NCI-H526 treated with DMSO at 0.1 percent for 48 hours (cell line): ENCODE measurements at regions not wholly inside any gene's neighbourhood (a gene's known extent, or its start where the extent isn't known, plus 50 kb on each side); places are given as distances from the start of the nearest gene placed in this dataset.
A peak's percentile ranks its signal among the peaks of the same experiment; 100 is the strongest.
"Not testable (repeated sequence)": the region's sequence is repeated elsewhere in the genome, so short reads cannot be mapped to it uniquely, and the experiment has no call there.

Experiments used
- DNase-seq: peaks from one replicate; lab custom pipeline; 2025; lab: John Stamatoyannopoulos, UW

DNA sequence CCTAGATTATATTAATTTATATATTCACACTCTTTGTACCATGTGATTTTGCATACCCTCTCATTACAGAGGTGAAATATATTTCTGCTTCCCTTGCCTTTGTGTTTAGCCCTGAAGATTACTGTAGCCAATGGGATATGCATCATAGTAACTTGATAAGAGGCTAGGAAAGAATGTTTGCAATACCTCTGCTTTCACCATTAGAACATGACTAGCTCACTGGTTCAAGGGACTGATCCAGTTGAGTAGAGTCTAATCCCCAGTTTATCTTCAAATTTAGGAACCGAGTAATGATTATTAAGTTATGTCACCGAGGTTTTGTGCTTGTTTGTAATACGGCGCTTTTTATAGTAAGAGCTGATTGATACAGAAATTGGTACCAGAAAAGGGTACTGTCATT is 552.6 kb upstream of the GJE1 start:
- no peak for DNase-seq

DNA sequence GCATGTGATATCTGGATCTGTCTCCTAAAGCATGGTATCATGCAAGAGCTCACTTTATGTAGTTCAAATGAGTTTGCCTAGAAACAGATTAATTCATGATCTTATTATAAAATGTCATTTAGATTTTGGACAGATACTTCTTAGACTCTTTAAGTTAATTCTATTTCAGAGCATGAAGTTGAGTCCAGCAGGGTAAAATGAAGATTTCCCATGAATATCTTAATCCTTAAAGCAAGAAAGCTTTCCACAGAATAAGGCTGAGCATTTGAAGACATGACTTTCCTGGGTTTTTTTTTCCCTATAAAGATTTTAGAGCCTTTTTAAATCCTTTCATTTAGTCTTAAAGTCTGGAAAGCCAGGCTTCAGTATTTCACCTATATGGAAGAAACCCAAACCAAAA is 556.0 kb upstream of the GJE1 start:
- DNase-seq = no peak

DNA sequence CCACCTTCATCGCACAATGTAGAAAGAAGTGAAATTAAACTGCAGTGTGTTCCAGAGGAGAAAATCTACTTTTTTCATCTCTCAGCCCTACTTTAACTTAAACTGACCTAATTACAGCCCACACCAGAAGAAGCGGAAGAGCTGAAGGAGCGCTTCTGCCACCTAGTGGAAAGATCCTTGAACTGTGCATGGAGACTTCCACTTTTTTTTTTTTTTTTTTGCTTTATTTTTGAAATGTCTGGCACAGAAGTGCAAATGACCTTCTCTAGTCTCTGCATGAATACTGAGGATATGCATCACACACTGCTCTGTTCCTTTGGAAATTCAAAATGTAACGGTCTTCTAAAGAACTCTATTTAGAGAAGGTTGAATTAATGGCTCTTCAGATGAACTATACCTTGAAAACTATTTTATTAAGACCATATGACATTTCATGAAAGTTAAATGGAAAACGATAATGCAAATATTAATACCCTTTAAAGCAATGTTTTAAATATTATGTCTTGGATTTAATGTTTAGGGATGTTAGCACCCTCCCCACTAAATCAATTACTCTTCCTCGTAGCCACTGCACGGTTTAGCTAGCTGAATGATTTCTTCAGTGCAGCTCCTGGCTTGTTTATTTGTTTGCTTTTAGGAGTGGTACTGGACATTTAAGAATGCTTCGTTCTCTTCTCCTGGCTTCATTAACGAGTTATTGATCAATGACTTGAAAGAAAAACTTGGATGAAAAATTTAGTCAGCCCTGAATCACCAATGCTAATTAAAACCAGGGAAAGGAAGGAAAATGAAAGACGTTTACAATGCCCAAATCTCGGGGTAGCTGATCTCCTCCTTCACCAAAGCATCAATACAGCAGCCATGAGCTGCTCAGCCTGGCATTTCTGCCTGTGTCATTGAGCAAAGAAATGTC is 569.6 kb upstream of the GJE1 start:
- peak; percentile 22 for DNase-seq

DNA sequence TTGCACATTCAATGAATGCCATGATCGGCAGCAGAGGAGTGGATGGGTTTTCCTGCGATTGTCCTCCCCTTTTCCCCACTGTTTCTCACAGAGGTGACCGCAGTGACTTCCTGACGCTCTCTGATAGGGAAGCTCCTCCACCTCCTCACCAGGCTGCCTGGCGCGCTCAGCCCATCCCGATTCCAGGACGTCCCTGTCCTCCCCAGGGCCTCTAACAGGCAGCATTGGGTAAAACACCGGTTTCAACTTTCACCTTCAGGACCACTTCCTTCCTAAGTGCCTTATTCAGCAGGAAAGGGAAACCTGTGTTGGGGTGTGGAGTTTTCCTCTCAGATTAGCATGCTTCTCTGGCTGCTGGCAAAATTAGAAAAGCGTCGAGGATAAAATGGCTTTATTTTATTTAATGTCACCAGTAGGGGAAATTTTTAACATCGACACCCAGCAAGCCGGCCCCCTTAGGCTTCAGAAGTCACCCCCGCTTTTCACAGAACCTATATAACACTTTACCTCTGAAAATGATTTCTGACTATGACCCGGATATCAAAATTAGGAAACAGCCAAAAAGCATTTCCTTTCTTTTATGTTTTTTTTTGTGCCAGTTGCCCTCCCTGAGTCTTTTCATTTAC is 570.4 kb upstream of the GJE1 start:
- DNase-seq = no peak

DNA sequence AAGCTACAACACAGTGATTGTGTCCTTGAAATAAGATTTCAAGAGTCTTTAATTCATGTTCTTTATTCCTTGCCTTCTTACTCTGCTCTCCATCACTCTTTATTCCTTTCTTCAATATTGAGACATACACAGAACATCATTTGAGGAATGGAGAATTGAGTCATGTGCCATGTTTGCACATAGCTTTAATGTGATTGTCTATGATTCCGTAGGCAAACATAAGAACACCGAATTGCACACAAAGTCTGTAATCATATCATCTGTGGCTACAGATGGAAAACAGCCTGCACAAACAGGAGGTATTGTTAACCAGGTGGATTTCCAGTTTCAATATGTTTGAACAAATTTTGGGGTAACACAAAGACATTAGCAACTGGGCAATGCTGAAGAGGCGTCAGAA is 571.6 kb upstream of the GJE1 start:
- no peak for DNase-seq

DNA sequence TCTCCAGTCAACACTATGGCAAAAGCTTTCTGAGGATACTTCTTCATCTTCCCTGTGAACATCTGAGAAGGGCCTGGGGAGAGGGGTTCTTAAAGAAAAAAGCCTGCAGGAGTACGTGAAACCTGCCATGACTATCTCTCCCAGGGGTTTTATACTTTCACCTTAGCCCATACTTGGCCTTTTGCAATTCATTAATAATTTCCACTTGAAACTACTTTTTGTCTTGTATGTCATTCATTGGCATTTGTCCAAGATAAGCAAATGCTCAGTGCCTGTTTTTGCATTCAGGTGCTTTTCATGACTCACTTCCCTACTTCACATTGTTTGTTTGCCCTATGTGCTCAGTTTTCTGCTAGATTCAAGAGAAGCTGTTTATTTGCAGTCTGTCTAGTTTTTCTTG is 580.3 kb upstream of the GJE1 start:
- peak; percentile 87 for DNase-seq

DNA sequence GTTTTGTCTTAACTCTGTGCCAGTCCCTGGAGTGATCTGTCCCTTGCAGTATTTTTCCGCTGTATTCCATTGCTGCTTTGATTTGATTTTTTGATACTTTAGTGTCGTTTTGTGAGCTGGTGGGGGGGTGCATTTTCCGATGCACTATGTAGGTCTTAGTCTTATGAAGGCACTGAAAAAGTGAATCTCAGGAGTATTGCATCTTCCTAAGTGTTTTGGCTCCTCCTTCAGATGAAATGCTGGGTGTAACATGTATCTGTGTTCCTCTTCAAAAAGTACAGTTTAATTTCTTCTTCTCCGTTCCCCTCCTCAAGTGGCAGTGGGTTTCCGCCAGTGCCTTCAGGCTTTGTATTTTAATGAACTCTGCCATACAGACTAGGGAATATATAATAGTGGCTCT is 580.7 kb upstream of the GJE1 start:
- DNase-seq = no peak

DNA sequence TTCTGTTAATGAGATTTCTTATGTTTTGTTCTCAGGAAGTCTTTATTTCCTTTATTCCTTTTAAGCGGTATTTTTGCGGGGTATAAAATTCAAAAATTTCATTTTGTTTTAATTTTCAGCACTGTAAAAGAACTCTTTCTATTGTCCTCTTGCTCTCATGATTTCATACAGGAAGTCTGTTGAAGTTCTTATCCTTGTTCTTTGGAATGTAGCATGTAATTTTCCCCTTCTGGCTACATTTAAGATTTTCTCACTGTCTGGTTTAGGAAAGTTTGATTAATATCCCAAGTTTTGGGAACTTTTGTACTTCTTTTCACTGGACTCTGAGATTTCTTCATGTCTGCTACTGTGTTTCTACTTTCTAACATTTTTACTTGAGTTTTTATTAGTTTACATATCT is 581.4 kb upstream of the GJE1 start:
- DNase-seq = no peak

DNA sequence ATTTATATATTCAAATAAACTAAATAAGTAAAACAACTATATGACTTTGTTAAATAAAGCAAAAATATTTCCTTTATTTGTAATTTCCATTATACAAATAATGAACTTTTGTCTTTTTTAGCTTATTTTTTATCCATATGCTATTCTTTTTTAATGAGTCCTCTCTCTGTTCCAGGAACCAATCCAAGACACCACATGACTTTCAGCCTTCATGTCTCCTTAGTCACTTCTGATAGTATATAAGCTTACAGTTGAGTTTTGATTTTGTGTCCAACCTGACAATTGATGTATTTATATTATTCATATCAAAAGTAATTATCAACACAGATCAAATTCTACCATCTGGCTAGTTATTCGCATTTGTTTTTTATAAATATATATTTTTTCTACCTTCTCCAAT is 582.3 kb upstream of the GJE1 start:
- DNase-seq = no peak

DNA sequence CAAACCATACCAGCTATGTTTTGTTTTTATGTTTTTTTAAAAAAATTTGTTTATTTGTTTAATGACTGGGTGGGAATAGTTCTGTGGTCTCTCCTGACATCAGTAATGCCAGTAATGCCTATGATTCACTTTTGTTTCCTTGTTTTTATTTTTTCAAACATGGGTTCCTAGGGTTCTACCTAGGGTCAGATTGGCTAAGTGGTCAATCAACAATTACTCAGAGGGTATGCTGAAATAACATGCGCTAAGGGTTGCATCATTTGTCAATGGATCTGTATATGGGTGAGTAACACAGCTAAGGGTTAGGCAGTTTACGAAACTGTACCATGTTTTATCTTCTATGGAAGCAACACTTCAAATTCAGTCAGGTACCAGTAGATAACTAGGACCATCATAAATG is 583.8 kb upstream of the GJE1 start:
- no peak for DNase-seq

DNA sequence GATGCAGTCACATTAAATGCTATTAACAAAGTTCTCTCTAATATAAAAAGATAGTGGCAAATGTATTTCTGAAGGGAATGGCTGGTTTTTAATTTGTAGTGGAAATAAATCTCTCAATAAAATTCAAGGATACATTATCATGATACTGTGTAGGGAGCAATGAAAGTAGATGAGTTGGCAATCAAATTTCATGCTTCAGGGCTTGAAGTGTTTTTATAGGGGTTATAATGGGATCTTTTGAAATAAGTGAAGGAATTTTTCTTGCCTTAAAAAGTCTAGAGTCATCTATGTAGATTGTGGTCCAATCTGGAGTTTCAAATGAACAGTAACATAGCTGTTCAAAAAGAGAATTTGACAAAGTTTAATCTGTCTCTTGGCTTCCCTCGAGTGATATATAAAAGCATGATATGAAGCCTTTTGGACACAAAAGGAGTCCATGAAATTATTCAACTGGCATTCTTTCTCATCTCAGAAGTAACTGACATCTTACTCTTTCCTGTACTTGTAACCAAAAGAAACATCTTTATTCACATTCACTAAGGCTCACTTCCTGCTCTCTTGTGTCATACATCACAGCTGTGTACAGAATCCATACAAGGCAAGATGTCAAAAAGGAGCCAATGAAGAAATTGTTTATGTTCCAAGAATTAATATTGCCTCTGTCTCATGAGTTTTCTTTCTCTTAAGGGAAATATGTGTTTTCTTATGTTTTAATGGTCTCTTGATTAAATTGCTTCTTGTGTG is 591.0 kb upstream of the GJE1 start:
- DNase-seq = no peak

DNA sequence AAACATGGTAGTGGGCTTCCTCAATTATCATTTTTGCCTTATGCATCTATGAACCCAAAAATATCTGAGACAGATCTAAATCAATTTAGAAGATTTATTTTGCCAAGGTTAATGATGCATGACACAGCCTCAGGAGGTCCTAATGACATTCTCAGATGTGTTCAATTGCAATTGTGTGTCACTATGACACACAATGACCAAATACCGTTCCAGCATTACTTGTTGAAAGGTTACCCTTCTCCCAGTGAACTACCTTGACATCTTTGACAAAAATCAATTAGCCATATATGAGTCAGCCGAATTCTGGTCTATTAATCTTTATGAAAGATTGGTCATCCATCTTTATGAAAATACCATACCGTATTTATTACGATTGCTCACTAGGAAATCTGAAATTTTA is 592.5 kb upstream of the GJE1 start:
- no peak for DNase-seq

DNA sequence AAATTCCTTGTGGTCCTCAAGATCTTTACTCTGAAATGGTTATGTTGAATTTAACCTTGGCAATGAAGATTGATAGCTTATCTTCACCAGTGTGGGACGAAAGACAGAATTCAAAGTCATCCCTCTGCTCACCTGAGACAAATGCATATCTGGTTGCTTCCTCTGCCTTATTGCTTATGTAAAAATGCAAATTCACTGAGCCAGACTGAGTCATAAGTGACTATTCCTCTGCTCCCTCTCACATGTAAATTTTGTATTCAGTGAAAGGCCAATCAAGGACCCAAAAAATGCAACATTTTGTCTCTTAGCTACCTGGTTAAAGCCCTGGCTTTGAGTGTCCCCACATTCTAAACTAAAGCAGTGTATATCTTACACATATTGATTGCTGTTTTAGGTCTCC is 593.1 kb upstream of the GJE1 start:
- peak; percentile 69 for DNase-seq

DNA sequence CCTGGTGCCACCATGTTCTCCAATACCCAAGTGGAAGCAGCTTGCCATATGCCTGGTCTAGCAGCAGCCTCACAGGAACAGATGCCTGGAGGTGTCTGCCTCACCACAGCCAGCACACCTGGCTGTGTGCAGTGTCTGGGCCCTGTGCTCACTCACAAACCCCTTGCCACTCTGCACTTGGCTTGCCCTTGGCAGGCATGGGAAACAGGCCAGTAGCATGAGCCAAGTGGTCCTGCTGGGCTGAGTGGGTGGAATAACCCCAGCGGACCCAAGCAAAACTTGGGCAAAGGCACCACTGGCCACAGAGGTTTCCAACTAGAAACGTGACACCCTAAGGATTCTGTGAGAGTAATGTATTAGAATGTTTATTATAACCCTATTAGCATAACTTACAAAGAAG is 600.5 kb upstream of the GJE1 start:
- no peak for DNase-seq

DNA sequence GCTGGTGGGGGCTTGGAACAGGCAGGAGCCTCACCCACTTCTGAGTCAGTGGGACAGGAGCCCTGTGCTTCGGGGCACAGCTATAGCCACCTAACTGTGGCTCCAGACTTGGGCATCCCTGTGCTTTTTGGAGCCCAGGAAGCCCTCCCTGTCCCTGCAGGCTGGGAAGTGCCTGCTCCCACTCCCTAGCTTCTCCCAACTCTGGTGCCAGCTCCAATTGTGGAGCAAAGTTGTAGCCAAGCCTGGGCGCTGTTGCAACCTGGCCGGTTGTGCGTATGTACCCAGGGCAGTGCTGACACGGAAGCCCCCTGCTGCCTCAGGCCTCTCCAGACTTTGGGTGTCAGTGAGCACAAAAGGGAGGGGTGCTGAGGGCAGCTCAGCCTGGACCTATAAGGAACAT is 601.7 kb upstream of the GJE1 start:
- no peak for DNase-seq

DNA sequence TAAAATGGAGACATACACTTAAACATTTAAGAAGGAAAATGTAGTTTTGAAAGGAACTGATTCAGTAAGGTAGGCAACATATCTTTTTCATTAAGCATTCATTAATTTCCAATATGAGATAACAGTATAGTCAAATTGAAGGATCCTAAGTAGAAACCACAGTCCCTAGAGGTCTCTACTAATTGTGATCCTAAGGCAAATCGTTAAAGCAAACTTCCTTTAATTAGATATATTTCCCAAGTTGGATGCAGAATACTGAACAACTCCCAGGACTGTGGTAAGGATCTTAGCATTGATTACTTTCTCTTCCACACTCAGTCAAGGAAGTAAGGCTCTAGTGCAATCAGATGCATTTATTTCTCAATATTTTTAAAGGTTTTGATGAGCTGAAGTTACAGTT is 604.1 kb upstream of the GJE1 start:
- DNase-seq = no peak

DNA sequence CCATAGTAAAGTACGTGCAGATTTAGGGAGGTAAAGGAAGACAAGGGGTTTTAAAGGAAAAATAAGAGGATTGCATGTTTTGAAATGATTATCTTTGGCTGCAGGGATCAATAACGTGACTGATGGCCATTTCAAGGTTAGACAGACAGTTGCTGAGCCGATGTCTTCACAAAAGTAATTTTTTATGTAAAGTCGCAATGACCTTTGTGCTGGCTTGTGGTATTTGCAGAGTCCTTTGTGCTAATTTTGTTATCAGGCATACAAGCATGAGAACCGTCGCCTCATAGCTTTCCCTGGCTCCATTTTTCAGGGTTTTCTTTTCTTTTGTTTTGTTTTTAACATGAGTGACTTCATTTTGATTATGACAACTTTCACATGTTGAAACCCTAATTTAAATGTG is 605.7 kb upstream of the GJE1 start:
- no peak for DNase-seq

DNA sequence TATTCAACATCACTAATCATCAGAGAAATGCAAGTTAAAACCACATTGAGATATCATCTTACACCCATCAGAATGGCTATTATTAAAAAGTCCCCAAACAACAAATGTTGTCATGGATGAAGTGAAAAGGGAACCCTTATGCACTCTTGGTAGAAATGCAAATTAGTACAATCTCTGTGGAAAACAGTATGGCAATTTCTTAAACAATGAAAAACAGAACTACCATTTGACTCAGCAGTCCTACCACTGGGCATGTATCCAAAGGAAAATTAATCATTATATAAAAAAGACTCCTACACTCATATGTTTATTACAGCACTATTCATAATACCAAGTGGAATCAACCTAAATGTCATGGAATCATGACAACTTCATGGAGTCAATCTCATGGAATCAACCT is 611.3 kb upstream of the GJE1 start:
- DNase-seq = no peak

DNA sequence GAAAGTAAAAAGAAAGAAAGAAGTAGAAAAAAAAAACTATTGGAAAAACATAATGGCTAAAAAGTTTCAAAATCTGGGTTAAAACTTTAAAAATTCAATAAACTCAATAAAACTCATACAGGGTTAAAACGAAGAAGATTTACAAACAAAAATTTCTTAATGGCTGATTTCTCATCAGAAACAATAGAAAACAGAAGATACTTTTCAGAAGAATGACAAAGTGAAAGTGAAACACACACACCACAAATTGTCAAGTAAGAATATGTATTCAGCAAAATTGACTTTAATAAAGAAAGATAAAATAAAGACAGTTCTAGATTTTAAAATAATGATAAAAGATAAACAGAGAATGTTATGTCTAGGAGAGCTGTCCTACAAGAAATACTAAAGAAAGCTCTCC is 618.9 kb upstream of the GJE1 start:
- DNase-seq = no peak

DNA sequence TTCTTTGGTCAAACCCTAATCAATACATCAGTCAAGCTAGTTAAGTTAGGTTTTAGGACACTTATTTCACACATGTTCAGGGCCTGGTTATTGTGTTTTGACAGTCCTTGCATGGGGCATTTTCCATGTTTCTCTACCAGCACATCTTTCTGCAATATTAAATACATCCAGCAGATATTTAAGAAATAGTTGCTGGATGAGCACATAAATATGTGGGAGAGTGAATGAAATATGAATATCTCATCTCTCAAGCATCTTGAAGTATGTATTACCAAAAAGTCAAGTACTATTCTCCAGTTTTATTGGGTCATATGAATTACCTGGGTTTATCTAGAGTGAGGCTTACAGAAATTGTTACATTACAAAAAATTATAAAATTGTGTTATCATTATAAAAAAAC is 621.9 kb upstream of the GJE1 start:
- DNase-seq = no peak

DNA sequence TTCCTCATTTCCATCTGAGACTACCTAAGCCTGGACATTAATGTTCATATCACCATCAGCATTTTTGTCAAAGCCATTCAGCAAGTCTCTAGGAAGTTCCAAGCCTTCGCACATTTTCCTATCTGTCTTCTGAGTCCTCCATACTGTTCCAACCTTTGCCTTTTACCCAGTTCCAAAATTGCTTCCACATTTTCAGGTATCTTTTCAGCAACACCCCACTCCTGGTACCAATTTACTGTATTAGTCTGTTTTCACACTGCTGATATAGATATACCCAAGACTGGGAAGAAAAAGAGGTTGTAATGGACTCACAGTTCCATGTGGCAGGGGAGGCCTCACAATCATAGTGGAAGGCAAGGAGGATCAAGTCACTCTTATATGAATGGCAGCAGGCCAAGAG is 626.7 kb upstream of the GJE1 start:
- not testable (repeated sequence) for DNase-seq

DNA sequence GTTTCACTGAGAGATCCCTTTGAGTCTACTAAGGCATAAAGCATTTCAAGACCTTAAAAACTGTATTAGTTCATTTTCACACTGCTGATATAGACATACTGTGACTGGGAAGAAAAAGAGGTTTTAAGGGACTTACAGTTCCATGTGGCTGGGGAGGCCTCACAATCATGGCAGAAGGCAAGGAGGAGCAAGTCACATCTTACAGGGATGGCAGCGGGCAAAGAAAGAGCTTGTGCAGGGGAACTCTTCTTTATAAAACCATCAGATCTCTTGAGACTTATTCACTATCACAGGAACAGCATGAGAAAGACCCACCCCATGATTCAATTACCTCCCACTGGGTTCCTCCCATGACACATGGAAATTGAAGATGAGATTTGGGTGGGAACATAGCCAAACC is 628.4 kb upstream of the GJE1 start:
- DNase-seq = not testable (repeated sequence)

DNA sequence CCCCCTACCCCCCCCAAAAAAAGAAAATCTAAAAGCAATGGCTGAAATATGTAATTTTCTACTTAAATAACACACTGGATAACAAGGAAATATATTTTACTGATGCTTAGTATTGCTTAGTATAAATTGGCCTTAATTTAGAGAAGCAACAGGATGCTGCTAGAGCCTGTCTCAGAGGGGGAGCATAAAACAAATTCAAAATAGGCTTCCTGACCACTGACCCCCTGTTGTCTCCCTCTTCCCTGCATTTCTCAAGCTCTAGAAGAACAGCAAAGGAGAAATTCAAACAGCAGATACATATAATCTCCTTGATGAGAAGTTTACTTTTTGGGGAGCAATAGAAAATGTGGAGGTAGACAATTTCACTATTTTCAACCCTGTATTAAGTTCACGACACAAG is 631.1 kb upstream of the GJE1 start:
- no peak for DNase-seq
